GM19324 (cell line): ENCODE measurements at regions not wholly inside any gene's neighbourhood (a gene's known extent, or its start where the extent isn't known, plus 50 kb on each side); places are given as distances from the start of the nearest gene placed in this dataset.
"Not testable (repeated sequence)": the region's sequence is repeated elsewhere in the genome, so short reads cannot be mapped to it uniquely, and the experiment has no call there.

Source experiments
- ATAC-seq: cut with Tn5 transposase; IDR thresholded peaks from one replicate; pipeline ENCODE4 v1.9.1; 2021; ENCODE audit warnings: mild to moderate bottlenecking, moderate library complexity; ENCODE audit not compliant: unreplicated experiment, low FRiP score

- no peak for ATAC-seq
Measured at GRCh38 chr6:137610702-137611101, 116.5 kb upstream of the OLIG3 start.

DNA sequence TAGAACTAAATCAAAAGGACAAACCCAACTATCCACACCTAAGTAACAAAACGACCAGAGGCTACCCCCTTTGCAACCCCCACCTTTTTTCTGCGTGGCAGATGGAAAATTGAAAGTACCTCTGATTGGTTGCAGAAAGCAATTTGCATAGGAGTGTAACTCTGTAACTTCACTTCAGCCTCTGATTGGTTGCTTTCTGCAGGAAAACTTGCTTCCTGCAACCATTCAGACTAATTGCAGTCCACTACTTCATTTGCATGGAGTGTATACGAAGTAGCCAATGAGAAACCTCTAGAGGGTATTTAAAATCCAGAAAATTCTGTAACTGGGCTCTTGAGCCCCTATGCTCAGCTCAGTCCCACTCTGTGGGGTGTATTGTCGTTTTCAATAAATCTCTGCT is 129.1 kb upstream of the OLIG3 start:
- no peak for ATAC-seq

DNA sequence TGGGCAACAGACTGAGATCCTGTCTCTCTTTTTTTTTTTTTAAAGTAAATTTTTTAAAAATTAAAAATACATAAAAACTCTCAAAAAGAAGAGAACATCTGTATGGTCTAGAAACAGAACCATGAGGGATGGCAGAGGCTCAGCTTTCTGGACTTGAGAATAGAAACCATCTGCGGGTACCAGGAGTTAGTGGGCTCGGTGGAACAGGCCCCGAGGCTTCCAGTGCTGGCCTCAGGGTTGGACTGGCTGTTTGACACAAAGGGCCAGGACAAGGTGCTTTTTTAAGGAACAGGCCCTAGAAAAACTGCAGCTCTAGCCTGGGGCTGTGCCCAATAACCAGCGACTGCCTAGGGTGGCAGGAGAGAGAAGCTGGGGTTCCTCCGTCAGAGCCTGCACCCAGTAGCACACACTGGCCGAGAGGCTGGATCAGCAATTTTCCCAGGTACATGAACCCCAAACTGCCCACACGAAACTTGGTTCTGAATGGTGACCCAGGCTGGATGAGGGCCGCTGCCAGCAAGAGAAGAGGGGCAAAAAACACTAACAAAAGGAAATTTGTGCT is 131.0 kb upstream of the OLIG3 start:
- no peak for ATAC-seq

GRCh38 chr6:137625808-137626207 is 131.6 kb upstream of the OLIG3 start:
- no peak for ATAC-seq

GRCh38 chr6:137630666-137631065 is 136.5 kb upstream of the OLIG3 start:
- no peak for ATAC-seq

DNA sequence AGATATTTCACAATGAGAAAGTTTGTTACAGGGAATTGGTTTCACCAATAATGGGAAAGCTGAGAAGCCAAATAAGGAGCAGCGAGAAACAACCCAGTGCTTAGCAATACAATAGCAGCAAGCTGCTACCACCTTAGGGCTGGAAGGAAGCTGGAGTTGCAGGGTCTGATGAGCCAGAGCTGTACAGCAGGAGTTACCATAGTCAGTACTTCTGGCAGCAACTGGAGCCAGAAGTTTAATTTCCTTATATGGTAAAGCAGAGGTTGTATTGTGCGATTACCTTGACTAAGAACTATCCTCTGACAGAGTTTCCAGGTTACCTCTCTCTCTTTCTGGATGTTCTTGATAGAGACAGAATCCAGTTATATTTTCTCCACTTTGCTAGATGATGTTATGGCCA is 137.1 kb upstream of the OLIG3 start:
- no peak for ATAC-seq

- ATAC-seq = not testable (repeated sequence)
Measured at GRCh38 chr6:137634177-137634576, 140.0 kb upstream of the OLIG3 start.

GRCh38 chr6:137637121-137637520 is 142.9 kb upstream of the OLIG3 start:
- ATAC-seq = no peak

DNA sequence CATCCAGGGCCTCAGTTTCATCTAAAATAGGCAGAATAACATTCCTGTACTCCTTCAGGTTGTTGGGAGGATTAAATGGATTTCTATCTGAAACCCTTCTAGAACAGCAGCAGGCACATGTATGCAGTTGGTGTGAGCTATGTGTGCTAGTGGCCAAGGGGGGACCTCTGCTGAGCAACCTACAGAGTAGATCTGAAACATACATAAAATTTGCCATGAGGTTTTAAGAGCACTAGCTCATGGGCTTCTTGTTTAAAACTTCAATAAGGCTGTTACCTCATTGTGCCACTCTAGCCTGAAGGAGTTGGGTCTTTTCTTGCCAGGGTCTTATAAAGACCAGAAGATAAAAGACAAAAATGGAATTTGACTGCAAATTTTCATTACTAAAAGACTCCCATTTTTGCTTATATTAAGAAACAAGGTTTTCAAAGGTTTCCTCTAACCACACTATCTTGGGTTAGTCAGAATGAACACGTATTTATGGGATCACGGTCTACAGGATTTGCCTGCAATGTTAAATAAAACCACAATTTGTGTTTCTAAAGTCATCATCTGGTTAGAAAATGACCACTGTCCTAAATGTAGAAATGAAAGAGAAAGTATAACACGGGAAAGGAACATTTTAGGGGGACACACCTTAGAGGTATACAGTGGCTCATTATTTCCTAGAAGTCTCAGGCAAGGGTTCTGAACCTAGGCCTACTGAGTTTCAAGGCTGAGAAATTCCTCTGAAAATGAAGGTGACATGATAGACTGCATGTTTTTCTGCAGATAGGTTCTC is 144.9 kb upstream of the OLIG3 start:
- ATAC-seq = no peak

DNA sequence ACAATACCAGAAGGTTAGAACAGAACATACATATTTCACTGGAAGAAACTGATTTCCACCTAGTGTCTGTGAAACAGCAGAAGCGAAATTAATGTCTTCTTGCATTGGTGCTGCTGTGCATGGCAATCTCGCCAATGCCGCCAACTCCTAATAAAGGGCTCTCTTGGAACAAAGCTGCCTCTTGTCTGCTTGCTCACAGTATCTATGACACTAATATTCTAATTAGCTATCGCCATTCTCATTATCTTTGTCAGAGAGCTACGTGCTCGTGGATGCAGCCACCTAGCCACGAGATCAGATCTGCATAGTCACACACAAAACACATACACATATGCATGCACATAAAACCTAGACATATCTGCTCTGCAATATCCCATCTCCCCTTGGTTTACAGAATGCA is 145.9 kb upstream of the OLIG3 start:
- ATAC-seq = no peak

DNA sequence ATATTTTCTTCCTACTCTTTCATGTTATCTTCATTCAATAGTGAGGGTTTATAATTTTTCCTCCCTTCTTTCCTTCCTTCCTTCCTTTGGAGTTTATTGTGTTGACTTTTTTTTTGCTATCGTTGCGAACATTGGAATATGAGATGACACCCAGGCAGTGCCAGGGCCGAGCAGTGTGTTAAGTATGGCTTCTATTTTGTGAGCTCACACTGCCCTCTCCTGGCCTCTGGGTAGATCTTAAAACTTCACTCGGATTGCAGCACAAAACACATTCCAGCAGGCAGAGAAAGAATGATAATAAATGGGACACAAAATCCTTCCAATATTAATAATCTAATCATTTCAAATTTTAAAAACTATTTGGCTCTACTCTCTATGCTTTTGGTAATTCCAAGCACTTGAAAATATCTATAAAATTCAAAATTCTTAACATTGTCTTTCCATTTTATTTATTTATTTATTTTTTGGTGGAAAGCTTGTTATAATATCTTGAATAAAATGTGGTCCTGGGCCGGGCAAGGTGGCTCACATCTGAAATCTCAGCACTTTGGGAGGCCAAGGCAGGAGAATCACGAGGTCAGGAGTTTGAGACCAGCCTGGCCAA is 147.4 kb upstream of the OLIG3 start:
- peak; percentile 58 for ATAC-seq

DNA sequence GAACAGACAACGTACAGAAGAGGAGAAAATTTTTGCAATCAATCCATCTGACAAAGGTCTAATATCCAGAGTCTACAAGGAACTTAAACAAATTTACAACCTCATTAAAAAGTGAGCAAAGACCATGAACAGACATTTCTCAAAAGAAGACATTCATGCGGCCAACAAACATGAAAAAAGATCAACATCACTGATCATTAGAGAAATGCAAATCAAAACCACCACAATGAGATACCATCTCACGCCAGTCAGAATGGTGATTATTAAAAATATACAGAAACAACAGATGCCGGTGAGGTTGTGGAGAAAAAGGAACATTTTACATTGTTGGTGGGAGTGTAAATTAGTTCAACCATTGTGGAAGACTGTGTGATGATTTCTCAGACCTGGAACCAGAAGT is 149.0 kb upstream of the OLIG3 start:
- not testable (repeated sequence) for ATAC-seq

DNA sequence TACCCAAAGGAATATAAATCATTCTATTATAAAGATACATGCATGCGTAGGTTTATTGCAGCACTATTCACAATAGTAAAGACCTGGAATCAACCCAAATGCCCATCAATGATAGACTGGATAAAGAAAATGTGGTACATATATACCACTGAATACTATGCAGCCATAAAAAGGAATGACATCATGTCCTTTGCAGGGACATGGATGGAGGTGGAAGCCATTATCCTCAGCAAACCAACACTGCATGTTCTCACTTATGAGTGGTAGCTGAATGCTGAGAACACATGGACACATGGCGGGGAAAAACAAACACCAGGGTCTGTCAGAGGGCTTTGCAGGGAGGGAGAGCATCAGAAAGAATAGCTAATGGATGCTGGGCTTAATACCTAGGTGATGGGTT is 149.4 kb upstream of the OLIG3 start:
- ATAC-seq = not testable (repeated sequence)

- no peak for ATAC-seq
Measured at GRCh38 chr6:137645850-137646249, 151.7 kb upstream of the OLIG3 start.

GRCh38 chr6:137646484-137646883 is 152.3 kb upstream of the OLIG3 start:
- no peak for ATAC-seq

GRCh38 chr6:137647762-137648447 is 153.7 kb upstream of the OLIG3 start:
- ATAC-seq = peak; percentile 58

GRCh38 chr6:137650720-137651119 is 156.5 kb upstream of the OLIG3 start:
- ATAC-seq = no peak

DNA sequence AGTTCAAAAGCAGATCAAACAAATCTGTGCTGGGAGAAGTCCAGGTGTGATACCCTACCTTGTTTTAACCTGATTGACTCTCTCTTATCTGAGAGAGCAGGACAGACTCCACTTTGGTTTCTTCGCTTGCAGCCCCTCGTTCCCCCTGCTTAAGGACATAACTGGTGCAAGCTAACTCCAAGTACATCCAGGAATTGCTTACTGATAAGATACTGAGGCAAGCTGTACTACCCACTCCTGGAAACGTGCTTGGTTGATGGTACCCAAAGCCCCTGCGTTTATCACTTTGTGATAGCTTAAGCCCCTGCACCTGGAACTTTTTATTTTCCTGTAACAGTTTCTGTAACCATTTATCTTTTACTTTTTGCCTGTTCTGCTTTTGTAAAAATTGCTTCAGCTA is 157.0 kb upstream of the OLIG3 start:
- ATAC-seq = no peak

DNA sequence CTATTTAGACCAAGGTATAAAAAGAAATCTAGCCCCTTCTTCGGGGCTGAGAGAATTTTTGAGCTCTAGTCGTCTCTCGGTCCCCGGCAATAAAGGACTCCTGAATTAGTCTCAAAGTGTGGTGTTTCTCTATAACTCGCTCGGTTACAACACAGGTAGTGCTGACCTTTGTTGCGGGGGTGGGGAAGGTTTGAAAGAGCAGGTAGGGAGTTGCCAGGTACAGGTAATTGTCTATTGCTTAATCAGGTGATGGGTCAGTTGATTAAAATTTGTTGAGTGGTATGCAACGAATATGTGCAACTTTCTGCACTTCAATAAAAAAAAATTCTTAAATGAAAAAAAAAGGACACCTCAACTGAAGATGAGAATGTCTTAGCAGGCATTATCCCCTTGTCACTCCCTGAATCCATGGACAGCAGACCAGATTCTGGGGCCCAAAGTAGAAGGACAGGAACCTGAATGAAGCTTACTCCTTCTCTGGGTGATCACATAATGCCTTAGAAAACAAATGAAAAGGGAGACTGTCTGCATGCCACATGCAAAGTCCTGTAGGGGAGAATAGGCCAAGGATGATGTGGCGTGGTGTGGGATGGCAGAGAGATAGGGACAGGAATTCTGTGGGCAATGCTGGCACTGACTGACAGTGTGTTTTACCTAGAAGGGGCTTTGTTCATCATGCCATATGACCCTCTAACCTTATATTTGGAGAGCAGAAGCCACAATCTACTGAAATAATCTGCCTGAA is 157.6 kb upstream of the OLIG3 start:
- ATAC-seq = no peak

DNA sequence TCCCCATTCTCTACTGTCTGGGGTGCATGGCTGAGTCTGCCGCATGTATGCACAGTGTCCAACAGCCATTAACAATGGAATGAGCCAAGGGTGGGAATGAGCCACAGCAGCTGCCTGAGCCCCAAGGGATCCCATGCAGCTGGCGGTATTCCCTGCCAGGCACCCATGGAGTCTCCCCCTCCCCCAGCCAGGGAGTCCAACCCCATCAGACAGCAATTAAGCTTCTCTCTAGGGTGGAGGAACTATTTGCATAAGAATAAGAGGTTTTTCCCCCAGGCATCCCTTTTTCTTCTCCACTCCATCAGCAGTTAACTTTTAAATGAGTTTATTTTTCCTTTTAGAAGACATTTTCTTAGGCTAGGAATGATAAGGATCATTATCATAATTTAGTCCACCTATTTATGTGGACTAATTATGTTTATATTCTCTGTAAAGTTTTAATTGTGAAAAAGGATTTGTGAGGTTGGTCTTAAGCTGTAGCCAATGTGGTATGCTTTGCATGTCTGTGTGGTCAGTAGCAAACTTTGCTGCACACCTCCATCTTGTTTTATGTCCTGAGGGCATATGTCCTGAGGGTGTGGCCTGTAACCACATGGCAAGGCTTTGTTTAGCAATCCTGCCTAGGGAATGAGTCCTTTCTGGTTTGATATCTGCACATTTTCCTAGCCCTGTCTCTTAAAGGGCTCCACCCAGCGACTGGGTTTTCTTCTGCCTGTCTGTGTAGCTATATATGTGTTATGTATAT is 158.9 kb upstream of the OLIG3 start:
- no peak for ATAC-seq
